ENCODE measurements at regions not wholly inside any gene's neighbourhood (a gene's known extent, or its start where the extent isn't known, plus 50 kb on each side); places are given as distances from the start of the nearest gene placed in this dataset.

GRCh38 chr1:229139331-229140118 is 131.4 kb upstream of the RAB4A start:
- TF ChIP-seq Cebpa-rat (IDR thresholded peaks at IDR 0.05): no peak
- Histone ChIP-seq H3K4me3 (peak overlapping the region in 2 of 10 experiments; percentile 8 to 44; a peak in 3 of 20 replicates), H3K27ac (peak overlapping the region in 10 of 11 experiments; percentile 3 to 59 (median 38); a peak in 14 of 22 replicates), H3K9ac (peak overlapping the region in 8 of 11 experiments; percentile 15 to 47 (median 34); a peak in 6 of 22 replicates), H3K4me1 (peaks cover 43 to 65% (median 47%) of the 10 kb centered on the region in 10 experiments), H3K4me2 (peak overlapping the region; percentile 72 to 96 (median 80)), H3K27me3 (no peaks in the 10 kb centered on the region), H3K9me3 (replicated peaks in 1 of 11) (peaks cover 14 to 20% (median 17%) of the 10 kb centered on the region in 11 experiments), H3K36me3 (peaks cover 0 to 5% (median 0%) of the 10 kb centered on the region in 11 experiments; a peak in 1 of 22 replicates), H4K20me1 (no peaks in the 10 kb centered on the region)

- Histone ChIP-seq H3K9me3 (replicated peaks in 1 of 11) (peaks cover 9 to 15% (median 12%) of the 10 kb centered on the region in 11 experiments), H3K36me3 (peaks cover 0 to 5% (median 0%) of the 10 kb centered on the region in 11 experiments; a peak in 1 of 22 replicates), H3K4me1 (peaks cover 43 to 60% (median 47%) of the 10 kb centered on the region in 10 experiments), H4K20me1 (no peaks in the 10 kb centered on the region), H3K4me3 (no peak overlapping the region), H3K9ac (no peak overlapping the region), H3K27ac (peak overlapping the region in 4 of 11 experiments; percentile 6 to 54 (median 26); a peak in 4 of 22 replicates), H3K4me2 (peak overlapping the region; percentile 72 to 96 (median 80)), H3K27me3 (no peaks in the 10 kb centered on the region)
- TF ChIP-seq Cebpa-rat (IDR thresholded peaks at IDR 0.05): no peak
Measured at GRCh38 chr1:229140119-229140396, 130.9 kb upstream of the RAB4A start.

GRCh38 chr1:229141271-229141670 is 129.6 kb upstream of the RAB4A start:
- no peak overlapping the region for H3K9ac ChIP-seq
- H3K9me3 ChIP-seq (replicated peaks in 1 of 11): peaks cover 0 to 3% (median 0%) of the 10 kb centered on the region in 11 experiments; a peak in 6 of 22 replicates
- no peaks in the 10 kb centered on the region for H4K20me1 ChIP-seq
- no peaks in the 10 kb centered on the region for H3K36me3 ChIP-seq
- TF ChIP-seq Cebpa-rat (IDR thresholded peaks at IDR 0.05): no peak
- H3K4me1 ChIP-seq: peaks cover 40 to 48% (median 42%) of the 10 kb centered on the region in 10 experiments
- no peak overlapping the region for H3K4me2 ChIP-seq
- no peaks in the 10 kb centered on the region for H3K27me3 ChIP-seq
- no peak overlapping the region for H3K27ac ChIP-seq
- no peak overlapping the region for H3K4me3 ChIP-seq

GRCh38 chr1:229141689-229142377 is 129.1 kb upstream of the RAB4A start:
- Histone ChIP-seq H3K36me3 (no peaks in the 10 kb centered on the region), H3K27me3 (no peaks in the 10 kb centered on the region; a peak in 1 of 22 replicates), H4K20me1 (no peaks in the 10 kb centered on the region), H3K9me3 (replicated peaks in 1 of 11) (no peaks in the 10 kb centered on the region), H3K4me1 (peaks cover 35 to 47% (median 42%) of the 10 kb centered on the region in 10 experiments), H3K4me2 (no peak overlapping the region), H3K4me3 (no peak overlapping the region), H3K27ac (no peak overlapping the region), H3K9ac (no peak overlapping the region)
- TF ChIP-seq Cebpa-rat (IDR thresholded peaks at IDR 0.05): no peak

GRCh38 chr1:229142471-229142870 is 128.4 kb upstream of the RAB4A start:
- Histone ChIP-seq H4K20me1 (no peaks in the 10 kb centered on the region), H3K4me3 (no peak overlapping the region), H3K4me1 (peaks cover 30 to 46% (median 41%) of the 10 kb centered on the region in 10 experiments), H3K27me3 (peaks cover 0 to 6% (median 0%) of the 10 kb centered on the region in 11 experiments; a peak in 5 of 22 replicates), H3K36me3 (no peaks in the 10 kb centered on the region), H3K9me3 (replicated peaks in 1 of 11) (no peaks in the 10 kb centered on the region), H3K4me2 (no peak overlapping the region), H3K27ac (no peak overlapping the region), H3K9ac (no peak overlapping the region)
- TF ChIP-seq Cebpa-rat (IDR thresholded peaks at IDR 0.05): no peak

GRCh38 chr1:229146647-229147046 is 124.3 kb upstream of the RAB4A start:
- no peak for TF ChIP-seq Cebpa-rat (IDR thresholded peaks at IDR 0.05)
- no peaks in the 10 kb centered on the region for H4K20me1 ChIP-seq
- H3K27me3 ChIP-seq: peaks cover 0 to 18% (median 0%) of the 10 kb centered on the region in 11 experiments; a peak in 6 of 22 replicates
- H3K4me2 ChIP-seq: peak overlapping the region in 6 of 11 experiments; percentile 14 to 52 (median 24); a peak in 9 of 22 replicates
- no peaks in the 10 kb centered on the region for H3K36me3 ChIP-seq
- H3K9ac ChIP-seq: no peak overlapping the region
- no peak overlapping the region for H3K4me3 ChIP-seq
- no peak overlapping the region for H3K27ac ChIP-seq
- no peaks in the 10 kb centered on the region for H3K9me3 ChIP-seq (replicated peaks in 1 of 11)
- peaks cover 8 to 22% (median 17%) of the 10 kb centered on the region in 10 experiments; a peak in 15 of 20 replicates for H3K4me1 ChIP-seq

- Histone ChIP-seq H3K36me3 (no peaks in the 10 kb centered on the region), H3K4me2 (peak overlapping the region in 7 of 11 experiments; percentile 8 to 52 (median 15); a peak in 8 of 22 replicates), H3K9me3 (replicated peaks in 1 of 11) (no peaks in the 10 kb centered on the region), H3K4me1 (peaks cover 10 to 25% (median 19%) of the 10 kb centered on the region in 10 experiments; a peak in 16 of 20 replicates), H3K27me3 (peaks cover 0 to 18% (median 0%) of the 10 kb centered on the region in 11 experiments; a peak in 6 of 22 replicates), H4K20me1 (no peaks in the 10 kb centered on the region), H3K9ac (no peak overlapping the region), H3K27ac (no peak overlapping the region), H3K4me3 (no peak overlapping the region)
- TF ChIP-seq Cebpa-rat (IDR thresholded peaks at IDR 0.05): no peak
Measured at GRCh38 chr1:229147072-229147471, 123.8 kb upstream of the RAB4A start.

GRCh38 chr1:229148041-229148671 is 122.8 kb upstream of the RAB4A start:
- H3K9me3 ChIP-seq (replicated peaks in 1 of 11): peaks cover 0 to 5% (median 0%) of the 10 kb centered on the region in 11 experiments; a peak in 3 of 22 replicates
- TF ChIP-seq Cebpa-rat (IDR thresholded peaks at IDR 0.05): no peak
- H3K36me3 ChIP-seq: no peaks in the 10 kb centered on the region
- peaks cover 0 to 18% (median 0%) of the 10 kb centered on the region in 11 experiments; a peak in 6 of 22 replicates for H3K27me3 ChIP-seq
- H3K9ac ChIP-seq: no peak overlapping the region
- H3K4me3 ChIP-seq: no peak overlapping the region
- H3K4me2 ChIP-seq: peak overlapping the region in 5 of 11 experiments; percentile 3 to 48 (median 12); a peak in 9 of 22 replicates
- no peaks in the 10 kb centered on the region for H4K20me1 ChIP-seq
- H3K4me1 ChIP-seq: peaks cover 10 to 31% (median 19%) of the 10 kb centered on the region in 10 experiments; a peak in 16 of 20 replicates
- no peak overlapping the region for H3K27ac ChIP-seq
